ENCODE measurements at regions not wholly inside any gene's neighbourhood (a gene's known extent, or its start where the extent isn't known, plus 50 kb on each side); places are given as distances from the start of the nearest gene placed in this dataset.

GRCh38 chr1:60913039-60913438 is 169.3 kb upstream of the NFIA start:
- no peak overlapping the region for H3K4me3 ChIP-seq (ENCODE audit: insufficient read depth, low read length, poor library complexity, severe bottlenecking)
- H2AFZ ChIP-seq (ENCODE audit: low read depth, low read length, severe bottlenecking) = no peak overlapping the region
- H3K9me2 ChIP-seq (replicated peaks; ENCODE audit: insufficient read depth, low read length) = no peaks in the 10 kb centered on the region
- H3F3A ChIP-seq (ENCODE audit: insufficient read depth) = no peaks in the 10 kb centered on the region
- no peaks in the 10 kb centered on the region for H3K27me3 ChIP-seq (ENCODE audit: low read length)
- H3K27ac ChIP-seq (ENCODE audit: low read depth, low read length) = no peak overlapping the region
- H3K9ac ChIP-seq (ENCODE audit: low read length) = no peak overlapping the region
- H3K4me2 ChIP-seq (ENCODE audit: low read depth, low read length, poor library complexity, severe bottlenecking) = no peak overlapping the region
- no peaks in the 10 kb centered on the region for H3K9me3 ChIP-seq (ENCODE audit: insufficient read depth, low read length)
- H3K79me2 ChIP-seq (ENCODE audit: insufficient read depth, low read length) = no peaks in the 10 kb centered on the region
- TF ChIP-seq EZH2phosphoT487 (conservative IDR thresholded peaks at IDR 0.05; ENCODE audit: low read length) = no peak
- no peak for TF ChIP-seq CTCF (IDR thresholded peaks at IDR 0.05; ENCODE audit: insufficient read depth, low read length, poor library complexity, severe bottlenecking)
- H4K20me1 ChIP-seq (ENCODE audit: low read depth, low read length) = no peaks in the 10 kb centered on the region
- H3K36me3 ChIP-seq (ENCODE audit: low read length) = no peaks in the 10 kb centered on the region

- Histone ChIP-seq H2AFZ (ENCODE audit: low read depth, low read length, severe bottlenecking) (no peak overlapping the region), H3K27ac (ENCODE audit: low read depth, low read length) (no peak overlapping the region), H3K36me3 (ENCODE audit: low read length) (no peaks in the 10 kb centered on the region), H3K9me3 (ENCODE audit: insufficient read depth, low read length) (no peaks in the 10 kb centered on the region), H3K4me2 (ENCODE audit: low read depth, low read length, poor library complexity, severe bottlenecking) (no peak overlapping the region), H3K9ac (ENCODE audit: low read length) (no peak overlapping the region), H3K79me2 (ENCODE audit: insufficient read depth, low read length) (no peaks in the 10 kb centered on the region), H3F3A (ENCODE audit: insufficient read depth) (no peaks in the 10 kb centered on the region), H4K20me1 (ENCODE audit: low read depth, low read length) (no peaks in the 10 kb centered on the region), H3K4me3 (ENCODE audit: insufficient read depth, low read length, poor library complexity, severe bottlenecking) (no peak overlapping the region), H3K9me2 (replicated peaks; ENCODE audit: insufficient read depth, low read length) (no peaks in the 10 kb centered on the region), H3K27me3 (ENCODE audit: low read length) (no peaks in the 10 kb centered on the region)
- TF ChIP-seq CTCF (IDR thresholded peaks at IDR 0.05; ENCODE audit: insufficient read depth, low read length, poor library complexity, severe bottlenecking) (no peak), EZH2phosphoT487 (conservative IDR thresholded peaks at IDR 0.05; ENCODE audit: low read length) (no peak)
These were observed 170.2 kb upstream of the NFIA start for GRCh38 chr1:60911966-60912697.

- H3K27me3 ChIP-seq (ENCODE audit: low read length) = no peaks in the 10 kb centered on the region
- H3K27ac ChIP-seq (ENCODE audit: low read depth, low read length) = no peak overlapping the region
- H3K79me2 ChIP-seq (ENCODE audit: insufficient read depth, low read length) = no peaks in the 10 kb centered on the region
- TF ChIP-seq EZH2phosphoT487 (conservative IDR thresholded peaks at IDR 0.05; ENCODE audit: low read length) (no peak), CTCF (IDR thresholded peaks at IDR 0.05; ENCODE audit: insufficient read depth, low read length, poor library complexity, severe bottlenecking) (no peak)
- no peaks in the 10 kb centered on the region for H3F3A ChIP-seq (ENCODE audit: insufficient read depth)
- H3K9me2 ChIP-seq (replicated peaks; ENCODE audit: insufficient read depth, low read length) = no peaks in the 10 kb centered on the region
- no peak overlapping the region for H2AFZ ChIP-seq (ENCODE audit: low read depth, low read length, severe bottlenecking)
- no peak overlapping the region for H3K4me2 ChIP-seq (ENCODE audit: low read depth, low read length, poor library complexity, severe bottlenecking)
- H3K36me3 ChIP-seq (ENCODE audit: low read length) = no peaks in the 10 kb centered on the region
- no peaks in the 10 kb centered on the region for H4K20me1 ChIP-seq (ENCODE audit: low read depth, low read length)
- H3K4me3 ChIP-seq (ENCODE audit: insufficient read depth, low read length, poor library complexity, severe bottlenecking) = no peak overlapping the region
- no peak overlapping the region for H3K9ac ChIP-seq (ENCODE audit: low read length)
- H3K9me3 ChIP-seq (ENCODE audit: insufficient read depth, low read length) = no peaks in the 10 kb centered on the region
These were observed 174.2 kb upstream of the NFIA start for GRCh38 chr1:60908159-60908558.

Measured in SU-DHL-6 (cell line).